ENCODE measurements at regions not wholly inside any gene's neighbourhood (a gene's known extent, or its start where the extent isn't known, plus 50 kb on each side); places are given as distances from the start of the nearest gene placed in this dataset.

GRCh38 chr2:81355436-81355835 is 1050.9 kb upstream of the LRRTM1 start:
- no peak for DNase-seq (ENCODE audit: low read depth)

GRCh38 chr2:81334046-81334445 is 1029.5 kb upstream of the LRRTM1 start:
- TF ChIP-seq CTCF (IDR thresholded peaks at IDR 0.05; ENCODE audit: control insufficient read depth, extremely low read depth, insufficient read depth): no peak
- DNase-seq (ENCODE audit: low read depth): no peak
- no peak overlapping the region for H3K4me3 ChIP-seq (ENCODE audit: low read depth, low read length)

More at GRCh38 chr2:81355436-81355835, 1050.9 kb upstream of the LRRTM1 start:
- no peak overlapping the region for H3K4me3 ChIP-seq (ENCODE audit: low read depth, low read length)
- no peak for TF ChIP-seq CTCF (IDR thresholded peaks at IDR 0.05; ENCODE audit: control insufficient read depth, extremely low read depth, insufficient read depth)

- TF ChIP-seq CTCF (IDR thresholded peaks at IDR 0.05; ENCODE audit: control insufficient read depth, extremely low read depth, insufficient read depth): no peak
These were observed 1024.4 kb upstream of the LRRTM1 start for GRCh38 chr2:81328968-81329367.

GRCh38 chr2:81327911-81328310 is 1023.4 kb upstream of the LRRTM1 start:
- no peak for TF ChIP-seq CTCF (IDR thresholded peaks at IDR 0.05; ENCODE audit: control insufficient read depth, extremely low read depth, insufficient read depth)
- no peak overlapping the region for H3K4me3 ChIP-seq (ENCODE audit: low read depth, low read length)
- no peak for DNase-seq (ENCODE audit: low read depth)

More at GRCh38 chr2:81328968-81329367, 1024.4 kb upstream of the LRRTM1 start:
- DNase-seq (ENCODE audit: low read depth): no peak
- H3K4me3 ChIP-seq (ENCODE audit: low read depth, low read length): no peak overlapping the region

GRCh38 chr2:81324046-81324445 is 1019.5 kb upstream of the LRRTM1 start:
- H3K4me3 ChIP-seq (ENCODE audit: low read depth, low read length): no peak overlapping the region
- TF ChIP-seq CTCF (IDR thresholded peaks at IDR 0.05; ENCODE audit: control insufficient read depth, extremely low read depth, insufficient read depth): peak; percentile 60
- DNase-seq (ENCODE audit: low read depth): peak; percentile 39

GRCh38 chr2:81304154-81304830 is 999.7 kb upstream of the LRRTM1 start:
- DNase-seq (ENCODE audit: low read depth): no peak
- H3K4me3 ChIP-seq (ENCODE audit: low read depth, low read length): no peak overlapping the region
- TF ChIP-seq CTCF (IDR thresholded peaks at IDR 0.05; ENCODE audit: control insufficient read depth, extremely low read depth, insufficient read depth): no peak

- TF ChIP-seq CTCF (IDR thresholded peaks at IDR 0.05; ENCODE audit: control insufficient read depth, extremely low read depth, insufficient read depth): no peak
- no peak overlapping the region for H3K4me3 ChIP-seq (ENCODE audit: low read depth, low read length)
- no peak for DNase-seq (ENCODE audit: low read depth)
These were observed 998.8 kb upstream of the LRRTM1 start for GRCh38 chr2:81303321-81303720.
